NCI-H226 (cell line): ENCODE measurements at regions not wholly inside any gene's neighbourhood (a gene's known extent, or its start where the extent isn't known, plus 50 kb on each side); places are given as distances from the start of the nearest gene placed in this dataset.
"Not testable (repeated sequence)": the region's sequence is repeated elsewhere in the genome, so short reads cannot be mapped to it uniquely, and the experiment has no call there.

Experiments used
- DNase-seq: peaks from one replicate; pipeline ENCODE4 v3.0.0-alpha.2; 2015

DNA sequence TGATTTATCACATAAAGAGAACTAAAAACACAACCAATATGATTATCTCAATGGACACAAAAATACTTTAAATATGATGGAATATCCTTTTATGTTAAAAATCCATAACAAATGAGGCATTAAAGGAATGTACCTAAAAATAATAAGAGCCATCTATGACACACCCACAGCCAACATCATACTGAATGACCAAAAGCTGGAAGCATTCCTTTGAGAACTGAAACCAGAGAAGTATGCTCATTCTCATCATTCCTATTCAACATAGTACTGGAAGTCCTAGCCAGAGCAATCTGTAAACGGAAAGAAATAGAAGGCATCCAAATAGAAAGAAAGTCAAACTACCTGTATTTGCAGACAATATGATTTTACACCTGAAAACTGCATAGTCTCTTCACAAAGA, 671.0 kb downstream of the SLITRK1 start:
- DNase-seq: no peak

- DNase-seq: no peak
Observed at GRCh38 chr13:83204886-83205285, 677.4 kb downstream of the SLITRK1 start.

- no peak for DNase-seq
Observed at GRCh38 chr13:83201506-83201905, 680.8 kb downstream of the SLITRK1 start.

GRCh38 chr13:83197316-83197715, 685.0 kb downstream of the SLITRK1 start:
- no peak for DNase-seq

GRCh38 chr13:83190020-83190419, 692.3 kb downstream of the SLITRK1 start:
- DNase-seq: peak; percentile 16

DNA sequence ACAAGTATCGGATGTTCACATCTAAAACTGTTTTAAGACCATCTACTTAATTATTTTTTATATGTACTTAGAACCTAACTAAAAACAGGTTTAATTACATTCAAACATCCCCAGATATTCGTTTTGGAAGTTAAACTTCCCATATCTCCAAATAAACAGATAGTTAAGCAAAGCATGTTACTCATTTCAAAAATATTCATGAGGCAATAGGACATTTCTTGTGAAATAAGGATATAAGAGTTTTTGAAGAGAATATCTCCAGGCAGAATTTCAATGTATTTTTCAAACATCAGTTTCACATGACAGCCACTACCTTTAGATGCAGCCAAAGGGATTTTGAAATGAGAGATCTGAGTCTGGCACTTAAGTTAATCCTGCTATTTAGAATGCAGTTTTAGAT, 697.5 kb downstream of the SLITRK1 start:
- peak; percentile 52 for DNase-seq

GRCh38 chr13:83184150-83184475, 698.2 kb downstream of the SLITRK1 start:
- DNase-seq: no peak

DNA sequence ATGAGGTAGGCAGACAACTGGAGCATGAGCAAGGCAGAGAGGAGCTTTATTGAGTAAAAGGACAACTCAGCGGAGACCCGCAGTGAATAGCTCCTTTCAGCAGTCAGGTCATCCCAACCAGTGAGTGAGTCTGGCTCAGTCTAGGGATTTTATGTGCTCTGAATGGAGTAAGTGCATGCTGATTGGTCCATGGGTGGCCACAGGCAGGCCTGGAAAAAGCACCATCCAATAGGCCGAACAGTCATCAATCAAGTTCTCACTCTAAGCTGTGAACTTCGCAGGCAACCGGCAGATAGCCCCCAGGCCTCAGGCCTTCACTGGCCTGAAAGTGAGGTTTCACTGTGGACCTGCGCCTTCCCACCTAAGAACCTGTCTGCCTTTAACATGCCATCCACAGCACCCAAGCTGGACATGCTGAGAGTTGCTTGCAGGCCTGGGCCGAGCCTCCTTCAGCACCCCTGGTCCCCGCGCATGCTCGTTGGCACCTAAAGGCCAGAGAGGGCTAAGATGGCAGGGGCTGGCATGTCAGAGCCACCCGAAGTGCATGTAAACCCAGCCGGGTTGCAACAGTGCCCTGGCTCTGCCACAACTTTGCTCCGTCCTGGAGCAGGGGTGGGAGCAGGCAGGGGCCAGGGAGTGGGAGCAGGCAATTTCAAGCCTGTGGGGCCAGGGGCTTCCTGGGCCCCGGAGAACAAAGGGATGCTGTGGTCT, 698.7 kb downstream of the SLITRK1 start:
- DNase-seq: no peak

DNA sequence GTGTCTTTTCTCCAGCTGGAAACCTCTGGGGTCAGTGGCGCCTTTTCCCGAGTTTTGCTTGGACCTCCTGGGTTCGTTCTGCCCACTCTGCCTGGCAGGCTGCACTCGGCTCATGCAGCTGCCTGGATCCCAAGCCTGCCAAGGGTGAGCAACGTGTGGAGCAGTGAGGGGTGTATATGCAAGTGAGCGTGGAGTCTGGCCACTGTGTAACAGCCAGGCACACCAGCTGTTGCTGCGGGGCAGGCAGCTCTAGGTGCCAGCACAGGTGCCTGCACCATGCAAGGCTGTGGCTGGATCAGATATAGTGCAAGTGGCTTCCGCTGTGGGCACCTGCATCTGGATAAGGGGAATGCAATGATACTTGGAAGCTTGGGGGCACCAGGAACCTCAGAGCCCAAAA, 699.4 kb downstream of the SLITRK1 start:
- DNase-seq: no peak

- DNase-seq: no peak
Observed at GRCh38 chr13:83178008-83178407, 704.3 kb downstream of the SLITRK1 start.

- DNase-seq: no peak
Observed at GRCh38 chr13:83168590-83168989, 713.7 kb downstream of the SLITRK1 start.

DNA sequence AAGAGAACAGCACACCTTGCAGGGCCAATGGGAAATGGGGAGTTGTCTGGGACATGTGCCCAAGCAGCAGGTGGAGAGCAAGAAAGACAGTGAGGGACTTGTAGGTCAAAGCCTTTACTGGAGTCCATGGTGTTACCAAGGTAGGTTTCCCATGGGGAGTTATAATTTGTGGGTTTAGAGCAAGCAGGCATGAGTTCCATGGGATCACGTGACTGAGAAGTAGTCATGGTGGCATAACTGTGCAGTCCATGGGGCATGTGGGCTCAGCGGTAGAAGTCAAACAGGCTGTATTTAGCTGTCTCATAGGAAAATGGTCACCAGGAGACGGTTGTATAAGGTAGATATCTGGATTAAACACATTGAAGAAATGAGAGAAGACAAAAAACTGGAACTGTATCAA, 715.1 kb downstream of the SLITRK1 start:
- DNase-seq: no peak

DNA sequence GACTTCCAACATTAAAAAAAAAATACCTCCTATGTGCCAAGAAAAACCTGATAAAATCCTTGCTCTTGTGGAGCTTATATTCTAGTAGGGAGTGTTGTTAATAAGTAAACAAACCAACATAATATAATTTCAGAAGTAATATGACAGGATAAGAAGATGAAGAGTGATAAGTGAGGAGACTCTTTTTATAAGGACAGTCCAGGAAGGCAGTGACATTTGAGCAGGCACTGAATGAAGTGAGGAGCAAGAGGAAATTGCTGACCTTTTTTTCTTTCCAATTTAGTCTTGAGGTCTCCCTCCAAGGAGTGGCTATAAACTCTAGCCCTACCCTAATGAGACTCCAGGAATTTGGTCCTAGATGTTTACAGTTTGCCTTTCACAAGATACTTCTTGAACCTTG, 715.7 kb downstream of the SLITRK1 start:
- DNase-seq: no peak

DNA sequence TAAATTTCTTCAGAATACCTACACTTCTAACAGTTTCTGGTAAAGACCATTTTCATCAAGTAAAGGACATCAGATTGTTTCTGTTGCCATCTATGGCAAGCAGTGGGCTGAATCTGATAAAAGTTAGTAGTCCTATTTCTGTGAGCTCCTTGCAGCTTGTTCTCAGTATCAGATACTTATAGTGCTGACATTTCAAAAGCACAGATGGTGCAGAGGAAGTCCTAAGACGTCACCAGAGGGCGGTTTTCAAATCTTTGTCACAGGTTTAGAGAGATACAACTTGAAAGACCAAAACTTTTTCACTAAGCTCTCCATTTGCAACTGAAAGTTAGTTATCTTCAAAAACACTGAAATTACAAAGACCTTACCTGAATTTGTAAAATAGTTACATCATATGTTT, 719.8 kb downstream of the SLITRK1 start:
- no peak for DNase-seq

- no peak for DNase-seq
Observed at GRCh38 chr13:83153848-83154247, 728.4 kb downstream of the SLITRK1 start.

GRCh38 chr13:83151308-83151660, 731.0 kb downstream of the SLITRK1 start:
- no peak for DNase-seq

- no peak for DNase-seq
Observed at GRCh38 chr13:83150616-83151307, 731.5 kb downstream of the SLITRK1 start.

DNA sequence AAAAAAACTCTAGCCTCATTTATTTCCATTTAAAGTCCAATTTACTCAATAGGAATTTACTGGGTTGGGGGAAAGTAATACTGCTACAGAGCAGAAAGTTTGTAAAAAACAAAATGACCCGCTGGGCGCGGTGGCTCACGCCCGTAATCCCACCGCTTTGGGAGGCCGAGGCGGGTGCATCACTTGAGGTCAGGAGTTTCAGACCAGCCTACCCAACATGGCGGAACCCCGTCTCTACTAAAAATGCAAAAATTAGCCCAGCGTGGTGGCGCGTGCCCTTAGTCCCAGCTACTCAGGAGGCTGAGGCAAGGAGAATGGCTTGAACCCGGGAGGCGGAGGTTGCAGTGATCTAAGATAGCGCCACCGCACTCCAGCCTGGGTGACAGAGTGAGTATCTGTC, 745.6 kb downstream of the SLITRK1 start:
- no peak for DNase-seq

GRCh38 chr13:83125791-83126190, 756.5 kb downstream of the SLITRK1 start:
- no peak for DNase-seq

DNA sequence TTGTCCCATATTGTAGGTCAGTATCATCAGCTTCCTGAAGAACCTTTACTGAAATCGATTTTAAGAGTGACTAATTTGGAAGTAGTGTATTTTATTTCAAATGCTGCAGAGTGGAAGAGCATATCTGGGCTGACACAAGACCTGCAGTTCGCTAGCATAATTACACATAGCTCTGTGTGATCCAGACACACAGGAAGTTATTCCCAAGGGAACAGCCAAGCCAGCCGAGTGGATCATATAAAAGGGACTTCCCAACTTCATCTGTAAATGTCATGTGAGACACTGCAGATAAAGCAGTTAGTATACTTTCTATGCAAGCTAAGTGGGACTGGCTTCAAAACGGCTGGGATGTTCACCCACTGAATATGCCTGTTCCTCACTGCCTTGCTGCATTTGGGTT, 760.4 kb downstream of the SLITRK1 start:
- DNase-seq: peak; percentile 38

DNA sequence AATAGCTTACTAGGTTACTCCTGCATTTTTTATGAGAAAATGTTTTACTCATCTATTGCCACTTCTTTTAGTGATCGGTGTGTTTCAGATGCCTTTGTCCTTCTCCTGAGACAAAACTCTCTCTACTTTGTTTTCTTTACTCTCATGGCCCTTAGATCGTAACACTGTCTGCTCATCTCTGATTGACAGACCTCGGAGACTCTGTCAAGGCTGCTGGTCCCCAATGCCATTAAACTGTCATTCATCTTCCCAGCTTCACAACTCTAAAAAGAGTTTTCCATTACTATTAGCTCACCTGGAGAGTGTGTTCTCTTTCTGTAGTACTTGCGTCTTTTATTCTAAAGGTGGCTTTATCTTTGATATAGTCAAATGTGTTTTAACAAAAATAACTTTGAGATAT, 765.2 kb downstream of the SLITRK1 start:
- no peak for DNase-seq

DNA sequence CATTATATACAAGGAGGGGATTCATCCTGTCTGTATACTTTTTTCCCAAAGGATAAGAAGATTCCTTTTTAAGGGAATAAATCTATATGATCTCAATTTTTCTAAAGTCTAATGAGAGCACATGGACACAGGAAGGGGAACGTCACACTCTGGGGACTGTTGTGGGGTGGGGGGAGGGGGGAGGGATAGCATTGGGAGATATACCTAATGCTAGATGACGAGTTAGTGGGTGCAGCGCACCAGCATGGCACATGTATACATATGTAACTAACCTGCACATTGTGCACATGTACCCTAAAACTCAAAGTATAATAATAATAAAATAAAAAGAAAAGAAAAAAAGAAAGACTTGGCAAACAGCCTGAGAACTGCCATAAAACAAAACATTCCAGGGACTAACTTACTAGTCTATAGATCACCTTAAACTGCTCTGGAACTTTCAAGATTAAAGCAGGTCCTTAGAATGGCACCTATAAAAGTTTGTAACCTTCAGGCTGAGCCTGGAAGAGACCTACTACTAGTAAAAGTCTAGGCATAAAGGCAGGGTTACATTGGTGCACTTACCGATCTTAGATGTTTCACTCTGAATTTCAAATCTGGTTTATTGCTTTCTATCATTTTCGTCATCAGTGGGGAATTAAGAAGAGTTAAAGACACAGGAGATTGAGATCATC, 780.6 kb downstream of the SLITRK1 start:
- DNase-seq: not testable (repeated sequence)

DNA sequence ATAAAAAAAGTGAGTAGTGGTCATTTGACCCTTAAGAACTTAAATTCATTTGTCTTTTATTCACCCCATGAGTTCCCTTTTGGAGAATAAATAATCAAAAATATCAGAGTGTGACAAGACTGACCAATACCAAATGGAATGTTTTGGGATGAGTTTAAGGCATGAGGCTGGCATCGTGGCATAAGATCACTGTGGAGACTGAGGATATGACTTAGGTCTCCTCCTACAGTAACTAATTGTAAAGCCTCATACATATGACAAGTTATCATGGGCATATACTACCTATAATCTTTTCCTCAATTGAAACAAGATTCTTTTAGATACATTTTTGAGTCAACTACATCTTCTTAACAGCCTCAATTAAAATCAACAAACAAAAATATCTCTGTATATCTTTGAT, 782.0 kb downstream of the SLITRK1 start:
- DNase-seq: no peak

DNA sequence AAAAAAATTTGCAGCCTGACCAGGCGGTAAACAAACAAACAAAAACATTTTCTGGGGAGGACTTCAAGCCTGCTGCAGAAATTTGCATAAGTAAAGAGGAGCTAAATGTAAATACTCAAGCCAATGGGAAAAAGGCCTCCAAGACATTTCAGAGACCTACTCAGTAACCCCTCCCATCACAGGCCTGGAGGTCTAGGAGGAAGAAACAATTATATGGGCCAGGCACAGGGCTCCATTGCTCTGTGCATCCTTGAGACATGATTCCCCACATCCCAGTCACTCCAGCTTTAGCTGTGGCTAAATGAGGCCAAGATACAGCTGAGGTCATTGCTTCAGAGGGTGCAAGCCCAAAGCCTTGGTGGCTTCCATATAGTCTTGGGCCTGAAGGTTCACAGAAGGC, 793.4 kb downstream of the SLITRK1 start:
- no peak for DNase-seq

GRCh38 chr13:83086948-83087347, 795.3 kb downstream of the SLITRK1 start:
- no peak for DNase-seq
